ENCODE measurements at regions not wholly inside any gene's neighbourhood (a gene's known extent, or its start where the extent isn't known, plus 50 kb on each side); places are given as distances from the start of the nearest gene placed in this dataset.

- TF ChIP-seq CTCF (IDR thresholded peaks at IDR 0.05) = no peak
- no peak for TF ChIP-seq TEAD4 (IDR thresholded peaks at IDR 0.05; ENCODE audit: borderline replicate concordance, insufficient read depth)
- TF ChIP-seq POLR2AphosphoS5 (IDR thresholded peaks at IDR 0.05; ENCODE audit: low read depth, low read length) = no peak
- no peak for TF ChIP-seq TAF1 (IDR thresholded peaks at IDR 0.05; ENCODE audit: borderline replicate concordance, low read depth, low read length)
- no peak for TF ChIP-seq RFX5 (IDR thresholded peaks at IDR 0.05; ENCODE audit: low read length)
- TF ChIP-seq REST (IDR thresholded peaks at IDR 0.05; ENCODE audit: low read depth, low read length) = no peak
- TF ChIP-seq RAD21 (IDR thresholded peaks at IDR 0.05; ENCODE audit: low read length) = no peak
- no peak for TF ChIP-seq MAX (IDR thresholded peaks at IDR 0.05; ENCODE audit: low read depth)
- no peak for TF ChIP-seq USF1 (IDR thresholded peaks at IDR 0.05; ENCODE audit: borderline replicate concordance, low read depth)
- no peak for TF ChIP-seq JUND (IDR thresholded peaks at IDR 0.05)
- no peak for TF ChIP-seq GABPA (IDR thresholded peaks at IDR 0.05; ENCODE audit: low read depth)
- TF ChIP-seq PBX3 (IDR thresholded peaks at IDR 0.05) = no peak
- no peak for TF ChIP-seq MXI1 (IDR thresholded peaks at IDR 0.05; ENCODE audit: low read depth, low read length)
Observed at GRCh38 chr4:4668355-4669210, 126.7 kb upstream of the STX18 start.

Data from SK-N-SH (cell line).